WTC11 (cell line): ENCODE measurements at regions not wholly inside any gene's neighbourhood (a gene's known extent, or its start where the extent isn't known, plus 50 kb on each side); places are given as distances from the start of the nearest gene placed in this dataset.

Source experiments
- ATF2 ChIP-seq: sonication (generic); formaldehyde crosslinking; IDR thresholded peaks from 2 replicates; pipeline ENCODE4 v1.8.1; 2022; ENCODE audit warnings: low read depth, missing genetic modification reagents, borderline replicate concordance
- E2F5 ChIP-seq: sonication (generic); formaldehyde crosslinking; IDR thresholded peaks from 2 replicates; pipeline ENCODE4 v1.8.1; 2022; ENCODE audit warnings: mild to moderate bottlenecking, moderate library complexity, missing genetic modification reagents
- NR1H2 ChIP-seq: sonication (generic); formaldehyde crosslinking; IDR thresholded peaks from 2 replicates; pipeline ENCODE4 v1.9.0; 2021; ENCODE audit warnings: mild to moderate bottlenecking, moderate library complexity, missing genetic modification reagents
- USF1 ChIP-seq: sonication (generic); formaldehyde crosslinking; IDR thresholded peaks from 2 replicates; pipeline ENCODE4 v1.8.0; 2022; ENCODE audit warnings: mild to moderate bottlenecking, missing genetic modification reagents
- USF2 ChIP-seq: sonication (generic); formaldehyde crosslinking; IDR thresholded peaks from 2 replicates; pipeline ENCODE4 v1.8.1; 2023; ENCODE audit warnings: mild to moderate bottlenecking, missing genetic modification reagents, moderate library complexity
- ZNF121 ChIP-seq: sonication (generic); formaldehyde crosslinking; IDR thresholded peaks from 2 replicates; pipeline ENCODE4 v1.8.0; 2023; ENCODE audit warnings: missing genetic modification reagents
- TF ChIP-seq, protein P1 (sequence below): fragments of 200-600 bp; IDR thresholded peaks from 2 replicates; pipeline ENCODE4 v1.8.0; 2022; ENCODE audit warnings: antibody characterized with exemption
- TF ChIP-seq, protein P2 (sequence below): sonication (generic); formaldehyde crosslinking; IDR thresholded peaks from 2 replicates; pipeline ENCODE4 v1.8.0; 2022; ENCODE audit warnings: mild to moderate bottlenecking, missing genetic modification reagents

DNA sequence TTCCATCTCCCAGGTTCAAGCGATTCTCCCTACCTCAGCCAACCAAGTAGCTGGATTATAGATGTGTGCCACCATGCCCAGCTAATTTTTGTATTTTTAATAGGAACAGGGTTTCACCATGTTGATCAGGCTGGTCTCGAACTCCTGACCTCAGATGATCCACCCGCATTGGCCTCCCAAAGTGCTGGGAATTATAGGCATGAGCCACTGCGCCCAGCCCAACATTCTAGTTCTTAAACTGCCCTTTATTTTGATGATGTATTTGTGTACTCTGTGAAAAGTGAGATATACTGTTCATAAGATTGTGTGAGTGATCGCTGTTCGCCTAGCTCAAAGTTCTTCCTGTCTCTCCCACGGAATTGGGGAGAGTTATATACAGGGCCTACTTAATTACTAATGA is 93.1 kb downstream of the HFE start:
- TF ChIP-seq USF1 (CRISPR knock-in tag), result no peak
- TF ChIP-seq, protein P1, sequence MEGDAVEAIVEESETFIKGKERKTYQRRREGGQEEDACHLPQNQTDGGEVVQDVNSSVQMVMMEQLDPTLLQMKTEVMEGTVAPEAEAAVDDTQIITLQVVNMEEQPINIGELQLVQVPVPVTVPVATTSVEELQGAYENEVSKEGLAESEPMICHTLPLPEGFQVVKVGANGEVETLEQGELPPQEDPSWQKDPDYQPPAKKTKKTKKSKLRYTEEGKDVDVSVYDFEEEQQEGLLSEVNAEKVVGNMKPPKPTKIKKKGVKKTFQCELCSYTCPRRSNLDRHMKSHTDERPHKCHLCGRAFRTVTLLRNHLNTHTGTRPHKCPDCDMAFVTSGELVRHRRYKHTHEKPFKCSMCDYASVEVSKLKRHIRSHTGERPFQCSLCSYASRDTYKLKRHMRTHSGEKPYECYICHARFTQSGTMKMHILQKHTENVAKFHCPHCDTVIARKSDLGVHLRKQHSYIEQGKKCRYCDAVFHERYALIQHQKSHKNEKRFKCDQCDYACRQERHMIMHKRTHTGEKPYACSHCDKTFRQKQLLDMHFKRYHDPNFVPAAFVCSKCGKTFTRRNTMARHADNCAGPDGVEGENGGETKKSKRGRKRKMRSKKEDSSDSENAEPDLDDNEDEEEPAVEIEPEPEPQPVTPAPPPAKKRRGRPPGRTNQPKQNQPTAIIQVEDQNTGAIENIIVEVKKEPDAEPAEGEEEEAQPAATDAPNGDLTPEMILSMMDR, result no peak
- TF ChIP-seq NR1H2 (CRISPR knock-in tag), result no peak
- TF ChIP-seq ZNF121 (CRISPR knock-in tag), result no peak
- TF ChIP-seq, protein P2, sequence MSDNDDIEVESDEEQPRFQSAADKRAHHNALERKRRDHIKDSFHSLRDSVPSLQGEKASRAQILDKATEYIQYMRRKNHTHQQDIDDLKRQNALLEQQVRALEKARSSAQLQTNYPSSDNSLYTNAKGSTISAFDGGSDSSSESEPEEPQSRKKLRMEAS, result no peak
- no peak for TF ChIP-seq ATF2 (CRISPR knock-in tag)
- no peak for TF ChIP-seq USF2 (CRISPR knock-in tag)
- no peak for TF ChIP-seq E2F5 (CRISPR knock-in tag)
